ENCODE measurements at regions not wholly inside any gene's neighbourhood (a gene's known extent, or its start where the extent isn't known, plus 50 kb on each side); places are given as distances from the start of the nearest gene placed in this dataset.

DNA sequence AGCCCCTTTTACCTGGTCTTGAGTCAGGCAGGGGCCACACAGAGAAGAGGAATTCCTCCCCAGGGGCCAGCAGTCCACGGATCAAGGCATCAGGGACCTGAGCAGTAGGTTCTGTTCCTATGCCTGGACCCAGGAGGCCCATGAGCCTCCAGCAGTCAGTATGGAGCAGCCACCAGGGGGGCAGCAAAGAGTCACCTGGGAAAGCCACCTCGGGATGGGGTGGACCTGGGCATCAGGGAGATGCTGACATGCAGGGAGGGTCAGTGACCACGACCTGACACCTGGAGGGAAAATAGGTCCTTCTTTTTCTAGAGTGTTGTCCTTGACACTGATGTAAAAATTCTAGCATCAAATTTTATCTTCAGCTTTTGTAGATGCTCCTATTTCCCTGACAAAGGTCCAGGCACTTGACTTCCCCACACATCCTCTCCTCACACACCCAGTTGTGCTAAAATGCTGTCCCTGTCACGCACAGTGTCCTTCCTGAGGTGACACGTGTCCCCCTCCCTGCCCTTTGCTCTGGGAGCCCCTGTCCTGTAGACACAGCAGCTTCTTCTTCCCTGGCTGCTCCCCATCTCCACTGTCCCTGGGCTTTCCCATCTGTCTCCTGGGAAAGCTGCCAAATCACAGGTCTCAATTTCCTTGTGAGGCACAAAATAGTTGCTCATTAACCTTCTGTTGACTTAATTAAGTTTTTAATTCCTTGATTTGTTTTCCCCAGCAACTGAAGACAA is 70.0 kb upstream of the IGLL5 start:
- TF ChIP-seq RXRA (CRISPR knock-in tag; IDR thresholded peaks at IDR 0.05) (no peak), ZBTB4 (CRISPR knock-in tag; IDR thresholded peaks at IDR 0.05; ENCODE audit: borderline replicate concordance) (no peak), JUN (CRISPR knock-in tag; IDR thresholded peaks at IDR 0.05) (no peak), SP2 (CRISPR knock-in tag; IDR thresholded peaks at IDR 0.05) (no peak), ZBTB33 (CRISPR knock-in tag; IDR thresholded peaks at IDR 0.05) (no peak), ATRX (CRISPR knock-in tag; IDR thresholded peaks at IDR 0.05; ENCODE audit: borderline replicate concordance) (no peak), POLR2A (IDR thresholded peaks at IDR 0.05; ENCODE audit: insufficient read depth in 1 of 2, low read depth in 2 of 2, low read length in 2 of 2) (no peak), ZSCAN5A (CRISPR knock-in tag; IDR thresholded peaks at IDR 0.05; ENCODE audit: borderline replicate concordance) (no peak), TBX2 (CRISPR knock-in tag; IDR thresholded peaks at IDR 0.05; ENCODE audit: borderline replicate concordance) (no peak), REPIN1 (CRISPR knock-in tag; IDR thresholded peaks at IDR 0.05; ENCODE audit: borderline replicate concordance, low read depth) (no peak)
- TF ChIP-seq, protein P1, sequence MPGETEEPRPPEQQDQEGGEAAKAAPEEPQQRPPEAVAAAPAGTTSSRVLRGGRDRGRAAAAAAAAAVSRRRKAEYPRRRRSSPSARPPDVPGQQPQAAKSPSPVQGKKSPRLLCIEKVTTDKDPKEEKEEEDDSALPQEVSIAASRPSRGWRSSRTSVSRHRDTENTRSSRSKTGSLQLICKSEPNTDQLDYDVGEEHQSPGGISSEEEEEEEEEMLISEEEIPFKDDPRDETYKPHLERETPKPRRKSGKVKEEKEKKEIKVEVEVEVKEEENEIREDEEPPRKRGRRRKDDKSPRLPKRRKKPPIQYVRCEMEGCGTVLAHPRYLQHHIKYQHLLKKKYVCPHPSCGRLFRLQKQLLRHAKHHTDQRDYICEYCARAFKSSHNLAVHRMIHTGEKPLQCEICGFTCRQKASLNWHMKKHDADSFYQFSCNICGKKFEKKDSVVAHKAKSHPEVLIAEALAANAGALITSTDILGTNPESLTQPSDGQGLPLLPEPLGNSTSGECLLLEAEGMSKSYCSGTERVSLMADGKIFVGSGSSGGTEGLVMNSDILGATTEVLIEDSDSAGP (CRISPR knock-in tag; IDR thresholded peaks at IDR 0.05; ENCODE audit: borderline replicate concordance): no peak
- TF ChIP-seq, protein P2, sequence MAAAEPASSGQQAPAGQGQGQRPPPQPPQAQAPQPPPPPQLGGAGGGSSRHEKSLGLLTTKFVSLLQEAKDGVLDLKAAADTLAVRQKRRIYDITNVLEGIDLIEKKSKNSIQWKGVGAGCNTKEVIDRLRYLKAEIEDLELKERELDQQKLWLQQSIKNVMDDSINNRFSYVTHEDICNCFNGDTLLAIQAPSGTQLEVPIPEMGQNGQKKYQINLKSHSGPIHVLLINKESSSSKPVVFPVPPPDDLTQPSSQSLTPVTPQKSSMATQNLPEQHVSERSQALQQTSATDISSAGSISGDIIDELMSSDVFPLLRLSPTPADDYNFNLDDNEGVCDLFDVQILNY (CRISPR knock-in tag; conservative IDR thresholded peaks at IDR 0.05): no peak
- TF ChIP-seq, protein P3, sequence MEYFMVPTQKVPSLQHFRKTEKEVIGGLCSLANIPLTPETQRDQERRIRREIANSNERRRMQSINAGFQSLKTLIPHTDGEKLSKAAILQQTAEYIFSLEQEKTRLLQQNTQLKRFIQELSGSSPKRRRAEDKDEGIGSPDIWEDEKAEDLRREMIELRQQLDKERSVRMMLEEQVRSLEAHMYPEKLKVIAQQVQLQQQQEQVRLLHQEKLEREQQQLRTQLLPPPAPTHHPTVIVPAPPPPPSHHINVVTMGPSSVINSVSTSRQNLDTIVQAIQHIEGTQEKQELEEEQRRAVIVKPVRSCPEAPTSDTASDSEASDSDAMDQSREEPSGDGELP (IDR thresholded peaks at IDR 0.05; ENCODE audit: borderline replicate concordance, low read depth): no peak
- TF ChIP-seq, protein P4, sequence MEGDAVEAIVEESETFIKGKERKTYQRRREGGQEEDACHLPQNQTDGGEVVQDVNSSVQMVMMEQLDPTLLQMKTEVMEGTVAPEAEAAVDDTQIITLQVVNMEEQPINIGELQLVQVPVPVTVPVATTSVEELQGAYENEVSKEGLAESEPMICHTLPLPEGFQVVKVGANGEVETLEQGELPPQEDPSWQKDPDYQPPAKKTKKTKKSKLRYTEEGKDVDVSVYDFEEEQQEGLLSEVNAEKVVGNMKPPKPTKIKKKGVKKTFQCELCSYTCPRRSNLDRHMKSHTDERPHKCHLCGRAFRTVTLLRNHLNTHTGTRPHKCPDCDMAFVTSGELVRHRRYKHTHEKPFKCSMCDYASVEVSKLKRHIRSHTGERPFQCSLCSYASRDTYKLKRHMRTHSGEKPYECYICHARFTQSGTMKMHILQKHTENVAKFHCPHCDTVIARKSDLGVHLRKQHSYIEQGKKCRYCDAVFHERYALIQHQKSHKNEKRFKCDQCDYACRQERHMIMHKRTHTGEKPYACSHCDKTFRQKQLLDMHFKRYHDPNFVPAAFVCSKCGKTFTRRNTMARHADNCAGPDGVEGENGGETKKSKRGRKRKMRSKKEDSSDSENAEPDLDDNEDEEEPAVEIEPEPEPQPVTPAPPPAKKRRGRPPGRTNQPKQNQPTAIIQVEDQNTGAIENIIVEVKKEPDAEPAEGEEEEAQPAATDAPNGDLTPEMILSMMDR (CRISPR knock-in tag; IDR thresholded peaks at IDR 0.05): 0 out of 2 replicates have a peak, but pooled peaks have one; percentile 18

Measured in HepG2 (cell line).